Ascending aorta (tissue), 2 donors: ENCODE measurements at regions not wholly inside any gene's neighbourhood (a gene's known extent, or its start where the extent isn't known, plus 50 kb on each side); places are given as distances from the start of the nearest gene placed in this dataset.

Experiments
- DNase-seq, 2 donors: peaks; one replicate each; pipeline ENCODE4 v3.0.0-alpha.2; 2019; ENCODE audit warnings: low spot score in 2 of 2
- H3K27ac ChIP-seq, 2 donors: fragments of 200-600 bp; sonication (generic); one replicate each; pipeline ENCODE4 v1.5.1; 2016 to 2017; ENCODE audit warnings: mild to moderate bottlenecking in 1 of 2
- H3K27me3 ChIP-seq: fragments of 200-600 bp; sonication (generic); one replicate; pipeline ENCODE4 v1.5.1; 2017
- H3K36me3 ChIP-seq, 2 donors: fragments of 200-600 bp; sonication (generic); one replicate each; pipeline ENCODE4 v1.5.1; 2016
- H3K4me1 ChIP-seq, 2 donors: fragments of 200-600 bp; sonication (generic); one replicate each; pipeline ENCODE4 v1.5.1; 2016 to 2017; ENCODE audit warnings: mild to moderate bottlenecking in 1 of 2
- H3K4me3 ChIP-seq, 2 donors: fragments of 200-600 bp; sonication (generic); one replicate each; pipeline ENCODE4 v1.5.1; 2016 to 2017; ENCODE audit warnings: mild to moderate bottlenecking in 1 of 2
- H3K9me3 ChIP-seq, 2 donors: fragments of 200-600 bp; sonication (generic); one replicate each; pipeline ENCODE4 v1.5.1; 2016
- CTCF ChIP-seq, 3 experiments: fragments of 200-600 bp in 2 of 3; fragments of 450-650 bp in 1 of 3; sonication (generic) in 2 of 3; IDR thresholded peaks; one replicate each; pipeline ENCODE4 v1.5.1; 2016 to 2019; ENCODE audit warnings: antibody characterized with exemption in 3 of 3, mild to moderate bottlenecking in 1 of 3, moderate library complexity in 1 of 3
- intact Hi-C: fragments of 100-400 bp; cut with DNase I; formaldehyde crosslinking; loops from one replicate; pipeline ENCODE4 v1.15.1; 2023

GRCh38 chr15:66621491-66622467 is 56.0 kb upstream of the LCTL start:
- peak overlapping the region; percentile 44 to 60 for H3K4me3 ChIP-seq
- DNase-seq, result no peak
- H3K27ac ChIP-seq, result peak overlapping the region; percentile 59 to 67
- no peaks in the 10 kb centered on the region for H3K27me3 ChIP-seq
- H3K9me3 ChIP-seq, result no peaks in the 10 kb centered on the region
- peaks cover 25 to 46% of the 10 kb centered on the region in 2 donors for H3K4me1 ChIP-seq
- TF ChIP-seq CTCF (IDR thresholded peaks at IDR 0.05), result no peak
- no peaks in the 10 kb centered on the region for H3K36me3 ChIP-seq
- intact Hi-C loops, result no loop called here

- H3K4me3 ChIP-seq, result peak overlapping the region; percentile 44 to 60
- DNase-seq, result no peak
- peaks cover 25 to 38% of the 10 kb centered on the region in 2 donors for H3K4me1 ChIP-seq
- no peaks in the 10 kb centered on the region for H3K36me3 ChIP-seq
- intact Hi-C loops, result no loop called here
- H3K27me3 ChIP-seq, result no peaks in the 10 kb centered on the region
- H3K9me3 ChIP-seq, result no peaks in the 10 kb centered on the region
- peak overlapping the region; percentile 59 to 67 for H3K27ac ChIP-seq
- TF ChIP-seq CTCF (IDR thresholded peaks at IDR 0.05), result no peak
Observed at GRCh38 chr15:66622591-66623022, 56.8 kb upstream of the LCTL start.

GRCh38 chr15:66623801-66624453 is 58.1 kb upstream of the LCTL start:
- no peaks in the 10 kb centered on the region for H3K36me3 ChIP-seq
- DNase-seq, result no peak
- no peaks in the 10 kb centered on the region for H3K9me3 ChIP-seq
- peaks cover 16 to 25% of the 10 kb centered on the region in 2 donors for H3K4me1 ChIP-seq
- TF ChIP-seq CTCF (IDR thresholded peaks at IDR 0.05), result no peak
- H3K27me3 ChIP-seq, result no peaks in the 10 kb centered on the region
- H3K27ac ChIP-seq, result no peak overlapping the region
- intact Hi-C loops, result no loop called here
- no peak overlapping the region for H3K4me3 ChIP-seq

GRCh38 chr15:66625531-66625930 is 59.7 kb upstream of the LCTL start:
- Histone ChIP-seq H3K4me1 (peaks cover 9 to 21% of the 10 kb centered on the region in 2 donors), H3K27ac (no peak overlapping the region), H3K36me3 (no peaks in the 10 kb centered on the region), H3K9me3 (no peaks in the 10 kb centered on the region), H3K27me3 (no peaks in the 10 kb centered on the region), H3K4me3 (no peak overlapping the region)
- intact Hi-C loops, result no loop called here
- DNase-seq, result no peak
- TF ChIP-seq CTCF (IDR thresholded peaks at IDR 0.05), result no peak

GRCh38 chr15:66625974-66626373 is 60.2 kb upstream of the LCTL start:
- no peak for DNase-seq
- H3K27ac ChIP-seq, result no peak overlapping the region
- intact Hi-C loops, result no loop called here
- no peaks in the 10 kb centered on the region for H3K36me3 ChIP-seq
- no peaks in the 10 kb centered on the region for H3K9me3 ChIP-seq
- H3K4me1 ChIP-seq, result peaks cover 9 to 18% of the 10 kb centered on the region in 2 donors
- TF ChIP-seq CTCF (IDR thresholded peaks at IDR 0.05), result no peak
- H3K4me3 ChIP-seq, result no peak overlapping the region
- H3K27me3 ChIP-seq, result no peaks in the 10 kb centered on the region
